ENCODE measurements at regions not wholly inside any gene's neighbourhood (a gene's known extent, or its start where the extent isn't known, plus 50 kb on each side); places are given as distances from the start of the nearest gene placed in this dataset.
A peak's percentile ranks its signal among the peaks of the same experiment; 100 is the strongest.

- H3K9ac ChIP-seq (ENCODE audit: insufficient read depth, low read length) = no peak overlapping the region
- H3K4me2 ChIP-seq (ENCODE audit: extremely low read depth, insufficient read depth, low read length) = no peak overlapping the region
- DNase-seq (ENCODE audit: low read depth in 2 of 2) = peak in 1 of 2 donors; percentile 74
- no peaks in the 10 kb centered on the region for H3K27me3 ChIP-seq (ENCODE audit: control insufficient read depth, insufficient read depth, low read length)
- no peaks in the 10 kb centered on the region for H3K9me3 ChIP-seq (ENCODE audit: control insufficient read depth, insufficient read depth, low read depth, low read length)
- no peak overlapping the region for H3K4me3 ChIP-seq (replicated peaks in 1 of 4; ENCODE audit: control extremely low read depth in 1 of 4, insufficient read depth in 1 of 4, low read depth in 3 of 4, low read length in 4 of 4)
- no peaks in the 10 kb centered on the region for H3K36me3 ChIP-seq (ENCODE audit: control insufficient read depth, insufficient read depth, low read length)
- no peak overlapping the region for H2AFZ ChIP-seq (ENCODE audit: low read length)
- no peaks in the 10 kb centered on the region for H4K20me1 ChIP-seq (ENCODE audit: control insufficient read depth, extremely low read depth, insufficient read depth, low read length)
- H3K4me1 ChIP-seq (ENCODE audit: control insufficient read depth, extremely low read depth, insufficient read depth, low read length) = no peaks in the 10 kb centered on the region
- H3K27ac ChIP-seq (ENCODE audit: insufficient read depth, low read length) = no peak overlapping the region
- no peaks in the 10 kb centered on the region for H3K79me2 ChIP-seq (ENCODE audit: control insufficient read depth, insufficient read depth, low read length)
- TF ChIP-seq EZH2 (IDR thresholded peaks at IDR 0.05; ENCODE audit: low read length, missing control alignments) (no peak), CTCF (conservative IDR thresholded peaks at IDR 0.05 in 1 of 2, IDR thresholded peaks at IDR 0.05 in 1 of 2; ENCODE audit: low read depth in 1 of 2, low read length in 2 of 2) (no peak)
Observed at GRCh38 chr6:154920495-154921200, 74.5 kb upstream of the TIAM2 start.

- Histone ChIP-seq H3K27me3 (ENCODE audit: control insufficient read depth, insufficient read depth, low read length) (no peaks in the 10 kb centered on the region), H3K9ac (ENCODE audit: insufficient read depth, low read length) (no peak overlapping the region), H3K4me2 (ENCODE audit: extremely low read depth, insufficient read depth, low read length) (no peak overlapping the region), H3K9me3 (ENCODE audit: control insufficient read depth, insufficient read depth, low read depth, low read length) (no peaks in the 10 kb centered on the region), H3K4me1 (ENCODE audit: control insufficient read depth, extremely low read depth, insufficient read depth, low read length) (no peaks in the 10 kb centered on the region), H4K20me1 (ENCODE audit: control insufficient read depth, extremely low read depth, insufficient read depth, low read length) (no peaks in the 10 kb centered on the region), H3K4me3 (replicated peaks in 1 of 4; ENCODE audit: control extremely low read depth in 1 of 4, insufficient read depth in 1 of 4, low read depth in 3 of 4, low read length in 4 of 4) (no peak overlapping the region), H2AFZ (ENCODE audit: low read length) (no peak overlapping the region), H3K27ac (ENCODE audit: insufficient read depth, low read length) (no peak overlapping the region), H3K79me2 (ENCODE audit: control insufficient read depth, insufficient read depth, low read length) (no peaks in the 10 kb centered on the region), H3K36me3 (ENCODE audit: control insufficient read depth, insufficient read depth, low read length) (no peaks in the 10 kb centered on the region)
- TF ChIP-seq EZH2 (IDR thresholded peaks at IDR 0.05; ENCODE audit: low read length, missing control alignments) = no peak
- no peak for TF ChIP-seq CTCF (conservative IDR thresholded peaks at IDR 0.05 in 1 of 2, IDR thresholded peaks at IDR 0.05 in 1 of 2; ENCODE audit: low read depth in 1 of 2, low read length in 2 of 2)
- DNase-seq (ENCODE audit: low read depth in 2 of 2) = no peak
Observed at GRCh38 chr6:154921482-154921881, 73.6 kb upstream of the TIAM2 start.

GRCh38 chr6:154923199-154923869 is 71.8 kb upstream of the TIAM2 start:
- TF ChIP-seq EZH2 (IDR thresholded peaks at IDR 0.05; ENCODE audit: low read length, missing control alignments) (no peak), CTCF (conservative IDR thresholded peaks at IDR 0.05 in 1 of 2, IDR thresholded peaks at IDR 0.05 in 1 of 2; ENCODE audit: low read depth in 1 of 2, low read length in 2 of 2) (no peak)
- H2AFZ ChIP-seq (ENCODE audit: low read length) = no peak overlapping the region
- no peak overlapping the region for H3K4me3 ChIP-seq (replicated peaks in 1 of 4; ENCODE audit: control extremely low read depth in 1 of 4, insufficient read depth in 1 of 4, low read depth in 3 of 4, low read length in 4 of 4)
- H3K27ac ChIP-seq (ENCODE audit: insufficient read depth, low read length) = no peak overlapping the region
- H3K4me2 ChIP-seq (ENCODE audit: extremely low read depth, insufficient read depth, low read length) = no peak overlapping the region
- no peaks in the 10 kb centered on the region for H3K27me3 ChIP-seq (ENCODE audit: control insufficient read depth, insufficient read depth, low read length)
- no peaks in the 10 kb centered on the region for H3K9me3 ChIP-seq (ENCODE audit: control insufficient read depth, insufficient read depth, low read depth, low read length)
- H3K4me1 ChIP-seq (ENCODE audit: control insufficient read depth, extremely low read depth, insufficient read depth, low read length) = no peaks in the 10 kb centered on the region
- H3K9ac ChIP-seq (ENCODE audit: insufficient read depth, low read length) = no peak overlapping the region
- peak in 1 of 2 donors; percentile 20 for DNase-seq (ENCODE audit: low read depth in 2 of 2)
- H4K20me1 ChIP-seq (ENCODE audit: control insufficient read depth, extremely low read depth, insufficient read depth, low read length) = no peaks in the 10 kb centered on the region
- H3K36me3 ChIP-seq (ENCODE audit: control insufficient read depth, insufficient read depth, low read length) = no peaks in the 10 kb centered on the region
- no peaks in the 10 kb centered on the region for H3K79me2 ChIP-seq (ENCODE audit: control insufficient read depth, insufficient read depth, low read length)

Data from fibroblast of lung (primary cell).